Parathyroid adenoma (tissue), 2 donors: ENCODE measurements at regions not wholly inside any gene's neighbourhood (a gene's known extent, or its start where the extent isn't known, plus 50 kb on each side); places are given as distances from the start of the nearest gene placed in this dataset.

Experiments used
- H2AFZ ChIP-seq: fragments of 300-600 bp; sonication (generic); one replicate; pipeline ENCODE4 v1.7.0; 2017; ENCODE audit warnings: antibody characterized with exemption, mild to moderate bottlenecking
- H3K27ac ChIP-seq: fragments of 300-600 bp; sonication (generic); one replicate; pipeline ENCODE4 v1.7.0; 2017
- H3K27me3 ChIP-seq: fragments of 300-600 bp; sonication (generic); one replicate; pipeline ENCODE4 v1.7.0; 2017; ENCODE audit warnings: low read length; ENCODE audit not compliant: control insufficient read depth, insufficient read depth
- H3K36me3 ChIP-seq: fragments of 300-600 bp; sonication (generic); one replicate; pipeline ENCODE4 v1.7.0; 2017; ENCODE audit warnings: low read length; ENCODE audit not compliant: control insufficient read depth, insufficient read depth
- H3K4me1 ChIP-seq: fragments of 300-600 bp; sonication (generic); one replicate; pipeline ENCODE4 v1.7.0; 2017; ENCODE audit warnings: control low read depth
- H3K4me2 ChIP-seq: fragments of 300-600 bp; sonication (generic); one replicate; pipeline ENCODE4 v1.7.0; 2017; ENCODE audit warnings: low read length
- H3K4me3 ChIP-seq: fragments of 300-600 bp; sonication (generic); one replicate; pipeline ENCODE4 v1.7.0; 2017; ENCODE audit warnings: low read depth, low read length
- H3K79me2 ChIP-seq: fragments of 300-600 bp; sonication (generic); one replicate; pipeline ENCODE4 v1.7.0; 2017; ENCODE audit warnings: control low read depth
- H3K9ac ChIP-seq: fragments of 300-600 bp; sonication (generic); one replicate; pipeline ENCODE4 v1.7.0; 2017; ENCODE audit warnings: mild to moderate bottlenecking
- H3K9me3 ChIP-seq: fragments of 300-600 bp; sonication (generic); one replicate; pipeline ENCODE4 v1.7.0; 2017; ENCODE audit warnings: low read length; ENCODE audit not compliant: control insufficient read depth
- TF ChIP-seq, protein P1 (sequence below): fragments of 300-600 bp; sonication (generic); IDR thresholded peaks from one replicate; pipeline ENCODE4 v1.7.0; 2017; ENCODE audit warnings: antibody characterized with exemption, mild to moderate bottlenecking
- donor health status: primary hyperparathyroidism.

DNA sequence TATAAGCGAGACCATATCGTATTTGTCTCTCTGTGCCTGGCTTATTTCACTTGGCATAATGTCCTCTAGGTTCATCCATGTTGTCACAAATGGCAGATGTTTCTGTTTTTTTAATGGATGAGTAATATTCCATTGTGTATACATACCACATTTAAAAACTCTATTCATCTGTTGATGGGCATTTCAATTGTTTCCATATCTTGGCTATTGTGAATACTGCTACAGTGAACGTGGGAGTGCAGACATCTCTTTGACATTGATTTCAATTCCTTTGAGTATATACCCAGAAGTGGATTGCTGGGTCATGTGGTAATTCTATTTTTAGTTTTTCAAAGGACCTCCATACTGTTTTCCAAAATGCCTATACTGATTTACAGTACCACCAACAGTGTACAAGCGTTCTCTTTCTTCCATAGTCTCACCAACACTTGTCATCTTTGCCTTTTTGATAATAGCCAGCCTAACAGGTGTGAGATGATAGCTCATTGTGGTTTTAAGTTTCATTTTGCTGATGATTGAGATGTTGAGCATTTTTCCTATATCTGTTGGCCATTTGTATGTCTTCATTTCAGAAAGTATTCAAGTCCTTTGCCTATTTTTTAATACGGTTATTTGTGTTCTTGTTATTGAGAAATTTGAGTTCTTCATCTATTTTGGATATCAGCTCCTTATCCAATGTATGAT, 194.7 kb upstream of the E2F8 start:
- Histone ChIP-seq H3K9ac (no peak overlapping the region), H3K79me2 (no peaks in the 10 kb centered on the region), H3K4me3 (no peak overlapping the region), H3K9me3 (no peaks in the 10 kb centered on the region), H3K27ac (no peak overlapping the region), H3K4me1 (no peaks in the 10 kb centered on the region), H3K27me3 (no peaks in the 10 kb centered on the region), H3K36me3 (no peaks in the 10 kb centered on the region), H3K4me2 (no peak overlapping the region), H2AFZ (no peak overlapping the region)
- TF ChIP-seq, protein P1, sequence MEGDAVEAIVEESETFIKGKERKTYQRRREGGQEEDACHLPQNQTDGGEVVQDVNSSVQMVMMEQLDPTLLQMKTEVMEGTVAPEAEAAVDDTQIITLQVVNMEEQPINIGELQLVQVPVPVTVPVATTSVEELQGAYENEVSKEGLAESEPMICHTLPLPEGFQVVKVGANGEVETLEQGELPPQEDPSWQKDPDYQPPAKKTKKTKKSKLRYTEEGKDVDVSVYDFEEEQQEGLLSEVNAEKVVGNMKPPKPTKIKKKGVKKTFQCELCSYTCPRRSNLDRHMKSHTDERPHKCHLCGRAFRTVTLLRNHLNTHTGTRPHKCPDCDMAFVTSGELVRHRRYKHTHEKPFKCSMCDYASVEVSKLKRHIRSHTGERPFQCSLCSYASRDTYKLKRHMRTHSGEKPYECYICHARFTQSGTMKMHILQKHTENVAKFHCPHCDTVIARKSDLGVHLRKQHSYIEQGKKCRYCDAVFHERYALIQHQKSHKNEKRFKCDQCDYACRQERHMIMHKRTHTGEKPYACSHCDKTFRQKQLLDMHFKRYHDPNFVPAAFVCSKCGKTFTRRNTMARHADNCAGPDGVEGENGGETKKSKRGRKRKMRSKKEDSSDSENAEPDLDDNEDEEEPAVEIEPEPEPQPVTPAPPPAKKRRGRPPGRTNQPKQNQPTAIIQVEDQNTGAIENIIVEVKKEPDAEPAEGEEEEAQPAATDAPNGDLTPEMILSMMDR: no peak

DNA sequence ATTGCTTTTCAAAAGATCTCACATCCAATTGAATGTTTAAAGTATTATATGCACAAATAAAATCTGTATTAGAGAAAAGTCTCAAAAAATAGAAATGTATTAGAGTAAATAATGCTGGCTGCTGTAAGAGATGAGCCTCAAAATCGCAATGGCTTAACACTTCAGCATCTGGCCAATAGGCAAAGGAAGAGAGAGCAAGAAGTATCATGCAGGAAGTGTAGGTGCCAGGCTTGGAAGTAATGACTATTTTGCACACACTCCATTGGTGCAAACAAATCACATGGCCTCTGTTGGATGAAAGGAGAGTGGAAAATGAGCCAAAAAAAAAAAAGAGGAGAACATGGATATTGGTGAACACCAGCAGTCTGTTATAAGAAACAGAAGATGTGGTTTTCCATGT, 193.0 kb upstream of the E2F8 start:
- no peaks in the 10 kb centered on the region for H3K9me3 ChIP-seq
- no peak overlapping the region for H3K27ac ChIP-seq
- H3K36me3 ChIP-seq: no peaks in the 10 kb centered on the region
- no peak overlapping the region for H2AFZ ChIP-seq
- H3K4me2 ChIP-seq: no peak overlapping the region
- no peaks in the 10 kb centered on the region for H3K27me3 ChIP-seq
- H3K4me3 ChIP-seq: no peak overlapping the region
- TF ChIP-seq, protein P1: no peak
- no peaks in the 10 kb centered on the region for H3K79me2 ChIP-seq
- H3K4me1 ChIP-seq: no peaks in the 10 kb centered on the region
- no peak overlapping the region for H3K9ac ChIP-seq

DNA sequence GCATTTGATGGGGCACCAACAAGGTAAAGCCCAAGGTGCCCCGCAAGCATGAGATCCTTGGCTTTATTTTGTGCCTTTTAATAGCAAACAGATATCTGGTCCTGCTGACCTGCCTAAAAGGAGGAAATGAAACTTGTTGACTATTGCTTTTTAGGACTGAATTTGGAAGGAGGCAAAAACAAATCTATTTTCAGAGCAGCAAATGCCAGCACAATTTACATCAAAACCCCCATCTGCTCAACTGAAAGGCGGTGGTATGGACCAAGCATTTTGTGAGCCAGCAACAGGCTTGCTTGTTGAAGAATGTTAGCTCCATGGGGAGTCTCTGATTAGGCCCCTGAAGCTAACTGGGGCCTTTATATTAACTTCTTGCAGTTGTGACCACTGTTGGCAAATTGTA, 192.6 kb upstream of the E2F8 start:
- H3K36me3 ChIP-seq: no peaks in the 10 kb centered on the region

DNA sequence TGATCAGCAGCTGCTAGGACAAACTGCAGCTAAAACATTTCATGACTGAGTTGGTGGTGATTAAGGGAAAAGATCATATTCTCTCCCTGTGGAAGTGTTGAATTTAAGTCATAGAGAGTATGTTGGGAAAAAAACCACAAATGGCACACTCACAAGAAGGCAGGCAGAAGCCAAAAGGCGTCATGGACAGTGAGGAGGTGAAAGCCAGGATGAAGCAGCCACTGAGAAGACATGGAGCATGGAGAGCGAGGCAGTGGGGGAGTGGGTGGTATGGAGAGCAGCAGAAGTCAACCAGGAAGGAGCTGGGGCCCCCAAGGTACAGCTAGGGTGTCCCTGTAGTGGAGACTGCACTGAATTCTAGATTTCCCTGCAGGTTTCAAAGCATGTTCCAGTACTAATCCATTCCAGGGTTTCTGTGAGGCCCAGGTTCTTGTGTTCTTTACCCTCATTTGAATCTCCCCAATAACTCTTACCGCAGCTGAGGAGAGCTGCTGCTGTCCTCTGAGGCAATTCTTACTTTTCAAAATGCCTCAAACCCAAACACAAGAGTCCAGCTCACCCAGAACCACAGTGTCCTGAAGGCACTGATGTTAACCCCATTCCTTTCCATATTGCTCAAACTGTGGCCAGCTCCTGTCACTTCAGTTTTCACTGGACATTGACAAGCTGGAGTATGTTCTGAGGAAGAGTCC, 191.8 kb upstream of the E2F8 start:
- H3K4me1 ChIP-seq: no peaks in the 10 kb centered on the region
- no peak overlapping the region for H3K4me3 ChIP-seq
- H3K9me3 ChIP-seq: no peaks in the 10 kb centered on the region
- H3K9ac ChIP-seq: no peak overlapping the region
- no peak overlapping the region for H3K27ac ChIP-seq
- no peaks in the 10 kb centered on the region for H3K27me3 ChIP-seq
- TF ChIP-seq, protein P1: no peak
- no peak overlapping the region for H2AFZ ChIP-seq
- no peaks in the 10 kb centered on the region for H3K79me2 ChIP-seq
- H3K4me2 ChIP-seq: no peak overlapping the region
- no peaks in the 10 kb centered on the region for H3K36me3 ChIP-seq

More for the DNA sequence above, 192.6 kb upstream of the E2F8 start:
- no peak overlapping the region for H3K9ac ChIP-seq
- H3K79me2 ChIP-seq: no peaks in the 10 kb centered on the region
- no peaks in the 10 kb centered on the region for H3K9me3 ChIP-seq
- no peak overlapping the region for H2AFZ ChIP-seq
- no peak overlapping the region for H3K4me3 ChIP-seq
- H3K4me1 ChIP-seq: no peaks in the 10 kb centered on the region
- TF ChIP-seq, protein P1: no peak
- H3K27me3 ChIP-seq: no peaks in the 10 kb centered on the region
- H3K27ac ChIP-seq: no peak overlapping the region
- no peak overlapping the region for H3K4me2 ChIP-seq
